Inferior parietal cortex (tissue), 1 donor: ENCODE measurements at regions not wholly inside any gene's neighbourhood (a gene's known extent, or its start where the extent isn't known, plus 50 kb on each side); places are given as distances from the start of the nearest gene placed in this dataset.

Experiments
- DNase-seq: peaks from one replicate; pipeline ENCODE4 v3.0.0-alpha.2; 2016; ENCODE audit errors: extremely low spot score

DNA sequence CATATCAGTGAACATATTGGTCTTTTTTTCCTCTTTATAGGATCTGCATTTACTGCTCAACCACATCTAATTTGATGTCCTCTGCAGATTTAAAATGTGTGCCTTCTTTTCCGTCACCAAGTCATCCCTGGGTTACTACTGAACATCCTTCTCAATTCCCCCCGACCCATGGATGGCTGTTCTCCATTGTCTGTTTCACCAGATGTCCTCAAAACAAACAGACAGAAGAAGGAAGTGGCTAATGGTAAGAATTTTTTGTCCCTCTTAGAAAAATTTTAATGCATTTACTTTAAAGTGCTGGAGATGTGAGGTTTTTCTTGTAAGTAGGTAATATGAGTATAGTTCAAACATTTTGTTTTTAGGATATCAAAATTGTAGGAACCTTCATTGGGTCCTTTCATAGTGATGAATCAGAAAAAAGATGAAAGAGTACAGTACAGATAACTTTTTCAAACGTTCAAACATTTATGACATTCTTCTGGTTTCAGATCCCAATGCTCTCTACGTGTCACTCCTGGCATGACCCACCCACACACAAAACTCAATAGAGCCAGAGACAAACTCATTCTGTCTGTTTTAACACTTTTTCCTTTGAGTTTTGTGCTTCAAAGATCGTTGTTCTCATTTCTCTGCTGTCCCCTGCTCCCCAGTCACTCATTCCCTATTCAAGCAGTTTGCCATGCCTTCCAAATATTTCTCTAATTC, 276.4 kb downstream of the PRL start:
- DNase-seq = no peak

DNA sequence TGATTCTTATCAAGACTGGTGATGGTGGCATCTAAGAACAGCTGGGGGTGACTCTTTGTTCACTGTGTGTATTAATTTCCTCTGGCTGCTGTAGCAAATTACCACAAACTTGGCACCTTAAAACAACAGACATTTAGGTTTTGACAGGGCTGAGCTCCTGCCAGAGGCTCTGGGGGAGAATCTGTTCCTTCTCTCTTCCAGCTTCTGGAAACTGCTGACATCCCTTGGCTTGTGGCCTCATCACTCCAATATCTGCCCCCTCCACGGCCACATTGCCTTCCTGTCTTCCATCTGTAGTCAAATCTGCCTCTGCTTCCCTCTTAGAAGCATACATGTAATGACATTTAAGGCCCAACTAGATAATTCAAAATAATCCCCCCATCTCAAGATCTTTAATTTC, 274.9 kb downstream of the PRL start:
- no peak for DNase-seq

DNA sequence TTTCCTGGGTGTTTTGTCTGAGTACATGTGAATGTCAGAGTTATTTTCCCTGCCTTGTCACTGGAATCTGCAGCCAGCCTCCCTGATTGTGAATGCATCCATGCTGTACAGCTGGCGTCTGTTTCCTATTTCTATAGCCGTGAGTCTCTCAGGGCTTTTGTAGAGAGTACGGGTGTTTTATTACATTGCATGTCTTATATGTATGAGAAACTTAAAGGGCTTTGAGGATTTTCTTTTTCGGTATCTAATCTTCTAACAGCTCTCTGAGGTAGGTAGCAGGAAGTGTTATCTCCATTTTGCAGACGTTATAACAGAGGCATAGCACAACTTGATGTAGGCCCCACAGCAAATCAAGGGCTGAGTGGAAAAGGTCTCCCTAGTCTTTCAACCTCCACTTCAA, 272.9 kb downstream of the PRL start:
- DNase-seq = no peak

DNA sequence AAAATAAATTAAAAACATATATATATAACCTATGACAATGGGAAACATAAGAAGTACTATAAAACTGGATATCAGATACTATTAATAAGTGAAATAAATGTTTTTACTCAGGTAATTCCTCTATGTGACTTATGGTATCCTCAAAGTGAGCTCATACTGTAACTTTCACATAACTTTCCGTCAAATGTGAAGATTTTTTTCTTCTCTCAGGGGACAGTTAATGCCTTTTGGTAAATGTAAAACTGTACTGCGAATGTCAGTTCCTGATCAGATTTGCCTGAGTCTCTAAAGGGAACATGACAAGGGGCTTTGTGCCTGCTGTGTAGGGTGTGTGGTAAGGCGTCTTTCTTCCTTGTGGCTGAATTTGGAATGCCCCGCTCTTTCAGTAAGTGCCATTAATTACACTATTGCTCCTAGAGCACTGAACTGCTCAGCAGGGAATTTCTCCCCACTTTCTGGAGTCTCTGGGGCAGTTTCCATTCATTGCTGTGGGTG, 271.8 kb downstream of the PRL start:
- no peak for DNase-seq

DNA sequence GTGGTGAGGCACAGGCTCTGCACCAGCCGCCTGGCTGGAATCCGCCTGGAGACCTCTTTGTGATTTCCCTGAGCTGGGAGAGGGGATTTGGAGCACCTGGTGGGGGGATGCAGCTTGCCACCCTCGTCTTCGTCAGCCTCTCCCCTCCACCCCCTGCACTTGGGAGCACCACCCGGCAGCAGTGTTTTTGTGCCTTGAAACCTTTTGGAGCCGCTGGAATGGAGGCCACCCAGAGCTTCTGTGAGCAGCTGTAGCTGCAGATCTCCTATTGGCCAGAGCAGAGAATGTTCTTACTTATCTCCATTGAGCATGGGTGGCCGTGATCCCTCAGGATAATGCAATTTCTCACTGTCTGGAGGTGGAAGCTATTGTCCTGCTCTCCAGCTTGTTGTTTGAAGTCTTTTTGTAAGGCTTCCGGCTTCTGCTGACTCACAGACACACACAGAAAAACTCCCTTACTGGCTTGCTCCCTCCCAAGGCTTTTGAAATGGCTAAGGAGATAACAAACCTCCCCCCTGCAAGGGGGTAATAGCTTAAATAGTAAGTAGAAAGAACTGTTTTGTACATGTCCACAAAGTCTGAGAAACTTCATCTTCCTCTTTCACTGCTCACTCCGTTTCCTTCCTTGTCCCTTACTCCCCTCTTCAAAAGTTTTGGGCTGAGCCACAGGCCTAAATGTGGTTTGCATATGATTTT, 271.2 kb downstream of the PRL start:
- peak; percentile 42 for DNase-seq

DNA sequence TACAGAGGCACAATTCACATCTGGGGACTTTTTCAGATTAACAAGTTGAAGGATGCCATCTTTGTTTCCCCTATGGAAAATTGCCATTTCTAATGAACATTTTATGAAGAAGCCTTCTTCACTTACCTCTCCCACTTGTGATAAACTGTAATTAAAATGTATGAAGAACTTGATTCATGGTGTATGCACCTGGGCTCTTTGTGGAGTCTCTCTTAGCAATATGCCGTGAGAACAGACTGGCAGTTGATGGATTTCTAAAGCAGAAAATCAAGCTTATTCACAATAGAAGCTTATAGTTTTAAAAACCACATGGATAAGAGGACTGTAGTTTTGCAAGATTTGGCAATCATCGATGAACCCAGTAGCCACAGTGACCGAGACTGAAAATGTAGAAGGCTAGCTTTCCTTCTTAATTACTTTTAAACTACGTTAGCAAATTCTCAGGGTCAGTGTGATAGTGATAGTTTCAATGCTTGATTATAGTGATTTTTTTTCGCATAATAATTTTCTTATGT, 270.6 kb downstream of the PRL start:
- DNase-seq = no peak

DNA sequence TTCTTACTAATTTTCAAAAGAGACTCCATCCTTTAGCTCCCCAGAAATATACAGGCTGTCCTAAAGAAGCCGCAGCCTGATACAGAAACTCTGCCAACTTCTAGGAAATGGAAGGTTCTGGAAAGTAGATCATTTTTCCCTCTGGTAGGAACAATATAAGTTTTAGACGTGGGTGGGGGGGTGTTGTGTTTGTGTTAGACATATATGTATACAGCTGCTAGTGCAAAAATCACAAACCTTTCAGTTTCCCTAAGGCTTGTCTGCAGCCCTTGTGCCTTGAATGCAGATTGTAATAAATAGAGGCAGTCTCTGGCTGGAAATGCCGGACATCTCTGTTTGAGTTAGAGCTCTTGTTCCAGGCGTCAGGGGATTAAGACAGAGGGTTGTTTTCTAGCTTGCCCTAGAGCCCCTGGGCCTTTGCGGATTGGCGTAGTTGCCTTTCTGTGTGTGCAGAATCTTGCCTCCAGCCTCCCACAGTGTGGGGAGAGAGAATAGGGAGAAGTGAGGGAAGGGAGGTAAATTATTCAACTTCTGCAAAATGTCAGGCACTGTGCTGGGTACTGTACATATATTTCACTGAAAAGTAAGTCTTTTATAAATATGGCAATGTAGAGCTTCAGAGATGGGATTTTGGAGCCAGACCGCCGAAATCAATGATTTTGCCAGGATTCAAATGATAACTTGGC, 269.7 kb downstream of the PRL start:
- DNase-seq = no peak

DNA sequence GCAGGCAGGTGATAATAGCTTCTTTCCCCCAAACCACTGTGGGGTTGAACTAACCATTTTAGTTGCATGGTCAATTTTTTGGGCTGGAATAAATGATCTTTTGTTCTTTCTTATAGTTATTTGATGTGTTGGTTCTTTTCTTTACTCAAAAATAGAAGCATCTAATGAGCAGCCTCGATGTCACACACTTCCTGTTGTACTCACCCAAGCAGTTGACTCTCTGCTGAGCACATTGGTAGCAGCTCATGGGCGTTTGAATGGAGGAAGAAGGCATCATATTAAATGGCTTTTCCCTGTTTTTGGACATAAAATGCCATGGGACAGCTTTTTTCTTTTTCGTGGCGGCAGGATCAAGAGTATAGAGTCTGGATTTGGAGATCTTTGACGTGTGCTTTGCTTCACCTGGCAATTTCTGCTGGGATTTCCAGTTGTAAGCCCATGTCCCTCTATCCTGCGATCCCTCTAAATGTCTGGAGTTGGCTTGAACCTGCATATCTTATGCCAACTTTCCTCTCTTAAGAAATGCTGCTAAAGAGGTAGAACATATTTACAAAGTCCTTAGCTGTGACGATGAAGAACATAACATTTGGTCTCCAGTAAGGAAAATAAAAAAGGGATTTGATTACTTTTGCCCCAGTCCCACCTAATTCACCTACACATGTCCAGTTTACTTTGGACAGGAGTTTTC, 268.3 kb downstream of the PRL start:
- no peak for DNase-seq

DNA sequence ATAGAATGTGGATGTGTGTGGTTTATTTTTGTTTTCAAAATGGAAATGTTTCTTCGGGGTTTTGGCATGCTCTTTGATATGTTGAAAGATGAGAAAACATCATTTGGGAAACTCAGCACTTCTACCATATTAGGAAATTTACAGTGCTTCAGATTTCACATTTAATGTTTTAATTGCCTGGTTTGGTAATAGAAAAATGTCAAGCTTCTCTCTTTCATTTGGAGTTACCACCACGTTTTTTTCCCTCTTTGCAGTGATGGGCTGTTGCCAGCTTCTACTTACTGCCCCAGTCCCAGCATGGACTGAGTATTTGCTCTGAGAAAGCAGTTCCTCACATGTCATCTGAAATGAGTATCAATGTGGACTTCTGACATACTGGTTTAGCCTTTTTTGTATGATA, 267.7 kb downstream of the PRL start:
- DNase-seq = no peak

DNA sequence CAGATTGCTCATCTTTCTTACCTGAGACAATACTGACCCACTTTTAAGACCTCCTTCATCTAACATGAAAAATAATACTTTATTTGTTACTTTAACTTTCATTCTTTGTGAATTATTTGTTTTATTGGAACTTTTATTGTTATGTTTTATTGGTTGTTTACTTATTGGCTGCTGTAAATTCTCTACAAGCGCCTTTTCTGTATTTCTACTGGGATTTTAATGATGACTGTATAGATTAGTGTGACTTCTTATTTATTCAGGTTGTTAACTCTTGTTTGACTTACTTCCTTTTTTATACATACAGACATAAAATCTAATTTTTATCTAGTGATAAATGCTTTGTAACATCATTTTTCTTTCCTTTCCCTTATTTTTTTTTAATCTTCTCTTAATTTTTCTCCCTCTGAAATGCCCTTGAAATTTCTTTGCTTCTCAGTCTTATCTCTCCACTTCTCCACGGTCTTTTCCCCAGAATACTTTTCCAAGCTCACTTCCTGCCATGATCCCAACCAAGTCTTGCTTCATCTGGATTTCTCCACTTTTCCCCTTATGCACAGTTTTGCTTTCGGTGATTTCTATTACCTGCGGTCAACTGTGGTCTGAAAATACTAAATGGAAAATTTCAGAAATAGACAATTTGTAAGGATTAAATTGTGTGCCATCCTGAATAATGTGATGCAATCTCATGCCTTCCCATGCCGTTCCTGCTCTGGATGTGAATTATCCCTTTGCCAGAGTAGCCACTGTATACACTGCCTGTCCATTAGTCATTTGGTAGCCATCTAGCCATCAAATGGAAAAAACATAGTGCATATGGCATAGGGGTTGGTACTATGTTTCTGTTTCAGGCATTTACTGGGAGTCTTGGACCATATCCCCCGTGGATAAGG, 265.9 kb downstream of the PRL start:
- no peak for DNase-seq

DNA sequence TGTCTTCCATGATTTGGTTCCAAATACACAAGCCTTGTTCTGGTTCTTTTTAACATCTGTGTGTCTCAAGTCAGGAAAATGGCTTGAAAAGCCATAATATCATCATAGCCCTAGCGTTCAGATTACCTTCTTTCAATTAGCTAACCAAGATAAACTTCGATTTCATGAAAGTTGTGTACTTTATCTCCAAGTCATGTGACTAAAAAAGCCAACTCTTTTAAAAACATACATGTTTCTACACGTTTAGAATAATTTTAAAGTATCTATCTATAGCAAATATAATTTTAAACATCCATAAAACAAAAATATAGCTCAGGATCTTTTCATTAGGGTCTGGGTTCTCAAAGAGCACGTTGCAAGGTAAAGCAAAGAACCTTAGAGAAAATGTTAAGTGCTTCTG, 261.1 kb downstream of the PRL start:
- no peak for DNase-seq

DNA sequence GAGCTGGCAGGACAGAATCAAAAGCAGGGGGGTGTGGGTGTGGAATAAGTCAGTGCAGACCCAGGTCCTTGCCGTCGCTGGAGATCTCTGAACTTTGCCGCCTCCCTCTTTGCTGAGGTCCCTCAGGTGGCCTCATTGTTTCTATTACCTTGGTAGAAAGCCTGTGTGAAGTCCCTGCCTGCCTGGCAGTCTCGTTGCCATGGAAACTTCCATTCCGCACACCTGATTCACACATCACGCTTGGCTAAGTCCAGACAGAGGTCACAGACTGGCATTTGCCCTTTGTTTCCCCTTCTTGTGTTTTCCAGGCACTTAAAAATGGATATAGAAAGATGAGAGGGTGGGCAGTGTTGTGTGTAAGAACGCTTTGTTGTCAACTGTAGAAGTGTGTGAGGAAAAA, 260.6 kb downstream of the PRL start:
- DNase-seq = no peak

DNA sequence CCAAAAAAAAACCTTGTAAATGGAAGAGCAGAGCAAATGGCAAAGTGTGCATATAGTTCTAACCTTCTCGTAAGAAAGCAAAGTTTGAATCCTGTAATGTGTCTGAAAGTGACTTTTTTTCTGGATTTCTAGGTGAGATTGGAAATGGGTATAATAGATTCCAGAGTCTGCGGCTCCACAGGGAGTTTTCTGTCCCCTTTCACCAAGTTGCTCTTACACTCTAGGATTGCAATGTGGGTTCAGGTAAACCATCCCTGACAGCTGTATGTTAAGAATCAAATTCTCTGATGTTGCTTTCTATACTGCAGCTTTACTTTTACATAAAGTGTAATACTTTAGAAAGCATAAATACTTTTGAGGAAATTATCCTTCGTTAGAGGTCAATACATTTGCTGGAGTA, 260.1 kb downstream of the PRL start:
- DNase-seq = no peak

DNA sequence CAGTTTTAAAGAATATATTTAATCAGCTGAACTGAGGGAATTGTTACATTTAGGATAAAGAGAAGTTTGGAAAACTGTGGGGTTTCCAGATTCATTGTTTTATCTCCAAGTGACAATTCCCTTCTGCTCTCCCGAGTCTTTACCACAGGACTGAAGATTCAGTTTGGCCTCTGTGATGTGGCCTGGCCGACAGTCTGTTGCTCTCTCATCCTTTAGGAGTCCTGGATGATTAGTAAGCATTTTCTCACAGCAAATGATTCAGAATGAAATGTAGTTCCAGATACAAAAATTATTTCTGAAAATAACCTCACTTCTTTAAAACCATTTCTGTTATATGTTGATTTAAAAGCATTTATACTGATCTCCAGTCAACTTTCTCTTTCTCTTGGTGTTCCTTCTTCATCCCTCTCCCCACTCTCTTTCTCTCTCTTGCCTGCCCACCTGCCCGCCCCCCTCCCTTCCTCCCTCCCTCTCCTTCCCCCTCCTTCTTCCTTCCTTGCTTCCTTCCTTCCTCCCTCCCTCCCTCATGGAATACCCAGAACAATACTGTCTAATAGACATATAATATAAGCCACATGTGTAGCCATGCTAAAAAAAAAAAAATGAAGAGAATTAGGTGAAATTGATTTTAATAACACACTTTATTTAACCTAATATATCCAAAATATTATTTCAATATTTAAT, 254.9 kb downstream of the PRL start:
- DNase-seq = no peak

DNA sequence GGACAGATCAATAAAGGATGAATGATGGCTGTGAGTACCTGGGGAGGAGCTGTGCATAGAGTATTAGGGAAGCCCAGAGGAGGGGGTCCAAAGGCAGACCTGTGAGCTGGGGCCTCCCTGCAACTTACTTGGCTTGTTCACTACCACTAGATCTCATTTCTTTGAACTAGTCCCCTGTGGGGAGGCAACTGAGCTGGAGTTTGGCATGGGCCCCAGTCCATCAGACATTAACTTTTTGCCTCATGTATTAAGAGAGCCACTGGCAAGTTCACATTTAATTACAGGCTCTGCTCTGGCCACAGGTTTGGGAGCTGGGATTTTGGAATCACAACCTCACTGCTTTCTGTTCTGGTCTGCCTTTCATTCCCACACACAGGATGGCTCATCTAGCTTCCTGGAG, 254.1 kb downstream of the PRL start:
- DNase-seq = no peak

DNA sequence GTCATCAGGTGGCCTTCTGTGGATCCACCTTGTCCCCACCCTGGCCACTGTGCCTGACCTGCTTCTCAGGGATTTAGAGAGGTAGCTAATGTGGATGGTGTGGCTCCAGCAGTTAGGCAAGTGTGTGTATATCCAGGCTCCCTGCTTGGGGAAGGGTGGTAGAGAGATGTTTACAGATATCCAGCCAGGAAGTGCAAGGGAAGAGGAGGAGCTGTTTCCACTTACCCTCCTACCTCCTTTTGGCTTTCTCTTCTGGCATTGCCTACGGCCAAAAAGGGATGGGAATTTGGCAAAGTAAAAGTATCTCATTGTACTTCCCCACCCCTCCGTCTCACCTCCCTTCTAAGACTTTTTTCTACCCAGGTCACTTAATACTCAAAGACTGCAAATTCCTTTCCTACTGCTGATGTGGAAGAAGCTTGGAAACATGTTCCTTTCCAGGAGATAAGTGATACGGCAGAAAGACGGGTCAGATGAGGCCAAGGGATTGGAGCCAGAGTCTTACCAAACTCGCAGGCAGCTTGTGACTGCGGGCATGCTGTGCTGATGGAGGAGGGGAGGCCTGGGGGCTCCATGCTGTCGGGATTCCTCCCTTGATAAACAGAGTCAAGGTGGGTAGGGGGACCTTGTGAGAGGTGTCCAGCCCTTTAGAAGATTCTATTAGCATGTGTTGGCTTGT, 253.4 kb downstream of the PRL start:
- no peak for DNase-seq

DNA sequence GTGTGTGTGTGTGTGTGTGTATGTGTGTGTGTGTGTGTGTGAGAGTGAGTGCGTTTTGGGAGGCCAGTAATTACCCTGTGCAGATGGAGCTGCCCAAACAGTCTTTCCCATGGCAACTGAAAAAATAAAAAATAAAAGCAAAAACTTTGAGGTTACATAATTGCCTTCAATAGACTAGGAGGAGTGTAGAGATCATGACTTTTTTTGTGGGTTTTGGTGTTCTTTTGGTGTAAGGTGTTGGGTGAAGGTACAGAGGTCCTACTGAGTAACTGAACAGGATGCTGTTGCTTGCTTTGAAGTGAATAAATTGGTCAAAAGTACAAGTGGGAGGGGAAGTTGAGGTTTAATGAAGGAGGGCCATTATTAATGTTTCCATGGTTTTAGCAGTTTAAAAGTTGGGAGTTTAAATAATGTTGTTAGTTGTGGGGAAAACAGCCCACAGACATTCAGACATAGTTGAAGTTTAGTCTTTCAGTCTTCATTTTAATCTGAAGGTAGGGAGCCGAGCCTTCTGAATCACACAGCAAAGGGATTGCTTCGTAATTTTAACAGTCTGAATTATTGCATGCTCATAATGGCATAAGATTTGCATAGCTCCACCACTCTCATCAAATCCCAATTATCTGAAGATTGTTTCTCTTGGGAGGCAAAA, 251.4 kb downstream of the PRL start:
- no peak for DNase-seq

DNA sequence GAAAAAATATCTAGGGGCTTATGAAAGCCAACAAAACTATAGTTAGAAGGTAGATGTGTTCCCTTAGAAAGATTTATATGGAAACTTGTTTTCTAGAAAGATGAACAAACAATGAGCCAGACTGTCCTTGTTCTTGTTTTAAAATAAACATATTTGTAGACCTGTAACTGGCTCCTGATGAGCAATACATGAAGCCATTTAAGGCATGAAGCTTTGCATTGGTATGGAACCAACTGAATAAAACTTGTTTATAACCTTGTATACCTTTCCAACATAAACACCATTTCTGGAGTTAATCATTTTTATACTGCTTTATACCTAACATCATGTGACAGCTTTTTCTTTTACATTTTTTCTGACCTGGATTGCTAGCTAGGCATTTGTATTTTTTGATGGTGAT, 247.8 kb downstream of the PRL start:
- DNase-seq = no peak

DNA sequence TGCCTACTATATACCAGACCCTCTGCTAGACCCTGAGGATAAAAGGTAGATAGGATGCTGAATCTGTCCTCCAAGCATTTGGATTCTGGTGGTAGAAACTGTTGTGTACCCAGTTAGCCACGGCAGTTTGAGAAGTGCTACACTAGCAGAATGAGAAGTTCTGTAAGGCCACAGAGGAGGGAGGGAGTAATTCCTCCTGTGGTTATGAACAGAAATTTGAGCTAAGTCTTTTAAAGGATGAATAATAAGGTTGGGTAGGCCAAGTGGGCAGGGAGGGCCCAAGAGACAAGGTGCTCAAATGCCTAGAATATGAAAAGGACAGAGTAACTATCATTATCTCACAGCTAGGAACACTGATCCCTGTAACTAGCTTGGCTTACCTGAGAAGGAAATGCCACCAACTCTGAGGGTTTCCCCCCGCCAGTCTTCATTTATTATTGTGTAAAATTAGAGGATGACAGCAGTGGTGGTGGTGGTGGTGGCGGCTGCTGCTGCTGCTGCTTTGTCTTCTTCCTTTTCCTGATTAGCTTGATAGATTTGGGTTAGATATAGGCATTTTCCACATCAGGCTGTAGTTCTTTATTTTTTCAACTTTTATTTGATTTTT, 243.3 kb downstream of the PRL start:
- DNase-seq = no peak
